HAP-1 (cell line): ENCODE measurements at regions not wholly inside any gene's neighbourhood (a gene's known extent, or its start where the extent isn't known, plus 50 kb on each side); places are given as distances from the start of the nearest gene placed in this dataset.

Experiments used
- DNase-seq, 2 experiments: peaks; one replicate each; pipeline ENCODE4 v3.0.0-alpha.2; 2016 to 2020; ENCODE audit warnings: low spot score in 2 of 2
- H3K27me3 ChIP-seq: fragments of 250-450 bp; sonication (Bioruptor Pico); 2 replicates; pipeline ENCODE4 v1.5.1; 2020; ENCODE audit warnings: low read depth, mild to moderate bottlenecking, moderate library complexity
- H3K36me3 ChIP-seq: fragments of 250-450 bp; sonication (Bioruptor Pico); replicated peaks from 2 replicates; pipeline ENCODE4 v1.5.1; 2020; ENCODE audit warnings: mild to moderate bottlenecking
- H3K4me1 ChIP-seq: fragments of 250-450 bp; sonication (Bioruptor Pico); 2 replicates; pipeline ENCODE4 v1.5.1; 2020; ENCODE audit warnings: mild to moderate bottlenecking
- H3K4me3 ChIP-seq: fragments of 250-450 bp; sonication (Bioruptor Pico); 2 replicates; pipeline ENCODE4 v1.5.1; 2020; ENCODE audit warnings: mild to moderate bottlenecking, moderate library complexity
- H3K9me3 ChIP-seq: fragments of 250-450 bp; sonication (Bioruptor Pico); 2 replicates; pipeline ENCODE4 v1.5.1; 2020; ENCODE audit warnings: mild to moderate bottlenecking, moderate library complexity
- in situ Hi-C: fragments of 300-500 bp; cut with MboI; formaldehyde crosslinking; loops from 3 replicates; pipeline ENCODE4 v1.14.3; 2020; ENCODE audit warnings: low sequenced_read_pairs, inconsistent platforms, mixed read lengths

- no peak overlapping the region for H3K4me3 ChIP-seq
- H3K4me1 ChIP-seq, result peaks cover 13% of the 10 kb centered on the region
- no peaks in the 10 kb centered on the region for H3K27me3 ChIP-seq
- peak; percentile 70 to 93 for DNase-seq
- H3K36me3 ChIP-seq, result no peaks in the 10 kb centered on the region
- no peaks in the 10 kb centered on the region for H3K9me3 ChIP-seq
- in situ Hi-C loops, result loop anchor here (25.0 kb wide), 3 partner anchors 179 to 554 kb away; no protein-coding TSS in a partner anchor
Measured at GRCh38 chr3:17841190-17841828, 98.9 kb upstream of the TBC1D5 start.

DNA sequence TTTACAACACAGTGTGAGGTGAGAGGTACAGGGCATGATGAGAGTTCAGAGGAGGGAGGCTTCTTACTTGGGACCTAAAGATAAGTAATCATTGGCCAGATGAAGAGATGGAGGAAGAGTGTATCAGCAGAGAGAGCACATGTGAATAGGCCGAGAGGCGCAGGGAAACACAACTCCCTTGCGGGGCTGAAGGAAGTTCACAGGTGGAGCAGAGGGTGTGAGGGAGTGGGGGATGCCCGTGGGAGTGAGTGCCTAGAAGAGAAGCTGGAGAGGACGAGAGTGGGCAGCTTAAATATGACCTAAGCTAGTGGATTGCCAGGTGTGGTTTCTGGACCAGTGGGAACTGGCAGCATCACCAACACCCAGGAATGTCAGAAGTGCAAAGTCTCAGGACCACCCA, 98.2 kb upstream of the TBC1D5 start:
- Histone ChIP-seq H3K36me3 (no peaks in the 10 kb centered on the region), H3K4me1 (peaks cover 13% of the 10 kb centered on the region), H3K9me3 (no peaks in the 10 kb centered on the region), H3K4me3 (no peak overlapping the region), H3K27me3 (no peaks in the 10 kb centered on the region)
- no peak for DNase-seq
- in situ Hi-C loops, result loop anchor here (25.0 kb wide), 3 partner anchors 178 to 553 kb away; no protein-coding TSS in a partner anchor

GRCh38 chr3:17840126-17840525, 97.7 kb upstream of the TBC1D5 start:
- Histone ChIP-seq H3K4me1 (peaks cover 13% of the 10 kb centered on the region), H3K4me3 (no peak overlapping the region), H3K36me3 (no peaks in the 10 kb centered on the region), H3K9me3 (no peaks in the 10 kb centered on the region), H3K27me3 (no peaks in the 10 kb centered on the region)
- in situ Hi-C loops, result loop anchor here (25.0 kb wide), 3 partner anchors 178 to 553 kb away; no protein-coding TSS in a partner anchor
- no peak for DNase-seq

DNA sequence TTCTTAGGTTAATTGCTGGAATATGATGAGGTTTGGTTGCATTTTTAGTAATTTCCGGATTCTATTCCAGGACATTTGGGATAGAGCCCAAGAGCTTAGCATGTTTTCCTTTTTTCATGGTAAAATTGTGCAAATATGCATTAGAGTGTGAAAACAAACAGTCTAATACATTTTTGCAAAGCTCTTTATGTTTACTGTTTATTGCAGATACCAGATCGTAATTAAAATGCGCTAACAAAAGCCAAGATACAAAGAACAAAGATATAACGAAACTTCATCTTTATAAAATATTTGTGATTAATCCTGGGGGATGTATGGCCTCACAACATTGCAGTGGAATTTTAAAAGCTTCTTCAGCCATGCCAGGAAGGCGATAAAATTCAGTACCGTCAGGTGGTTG, 94.5 kb upstream of the TBC1D5 start:
- Histone ChIP-seq H3K36me3 (no peaks in the 10 kb centered on the region), H3K27me3 (no peaks in the 10 kb centered on the region), H3K4me3 (no peak overlapping the region), H3K4me1 (peaks cover 13% of the 10 kb centered on the region), H3K9me3 (no peaks in the 10 kb centered on the region)
- peak in 1 of 2 experiments; percentile 11 for DNase-seq
- in situ Hi-C loops, result loop anchor here (25.0 kb wide), 3 partner anchors 175 to 550 kb away; no protein-coding TSS in a partner anchor

GRCh38 chr3:17836092-17836491, 93.7 kb upstream of the TBC1D5 start:
- DNase-seq, result no peak
- in situ Hi-C loops, result loop anchor here (25.0 kb wide), 3 partner anchors 174 to 549 kb away; no protein-coding TSS in a partner anchor
- no peaks in the 10 kb centered on the region for H3K27me3 ChIP-seq
- H3K36me3 ChIP-seq, result no peaks in the 10 kb centered on the region
- no peaks in the 10 kb centered on the region for H3K9me3 ChIP-seq
- H3K4me3 ChIP-seq, result no peak overlapping the region
- H3K4me1 ChIP-seq, result peaks cover 13% of the 10 kb centered on the region

DNA sequence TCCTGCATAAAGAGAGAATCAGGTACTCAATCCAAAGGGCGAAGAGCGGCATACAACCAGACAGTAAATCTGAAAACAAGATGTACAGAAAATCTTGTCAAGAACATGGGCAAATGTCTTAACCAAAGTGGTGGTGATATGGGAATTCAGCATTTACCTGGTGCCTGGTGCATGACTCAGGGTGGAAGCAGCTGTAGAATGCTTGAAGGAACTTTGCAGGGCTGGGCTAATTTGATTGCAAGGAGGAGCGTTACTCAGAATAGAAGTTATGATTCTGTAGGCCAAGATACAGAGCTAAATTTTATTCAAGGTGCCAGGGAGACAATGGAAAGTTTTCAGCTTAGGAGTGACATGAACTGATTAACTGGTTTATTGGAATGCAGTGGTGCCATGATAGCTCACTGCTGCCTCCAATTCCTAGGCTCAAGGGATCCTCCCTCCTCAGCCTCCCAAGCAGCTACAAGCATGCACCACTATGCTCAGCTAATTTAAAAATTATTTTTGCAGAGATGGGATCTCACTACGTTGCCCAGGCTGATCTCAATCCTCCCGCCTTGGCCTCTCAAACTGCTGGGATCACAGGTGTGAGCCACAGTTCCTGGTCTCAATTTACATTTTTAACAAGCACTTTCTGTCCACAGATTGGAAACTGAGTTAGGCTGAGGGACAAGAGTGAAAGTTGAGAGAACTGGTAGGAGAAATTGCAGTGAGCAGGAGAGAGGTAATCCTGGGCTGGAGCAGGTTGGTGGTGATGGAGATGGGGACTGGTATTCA, 91.5 kb upstream of the TBC1D5 start:
- H3K4me1 ChIP-seq, result peaks cover 13% of the 10 kb centered on the region
- no peaks in the 10 kb centered on the region for H3K36me3 ChIP-seq
- in situ Hi-C loops, result loop anchor here (25.0 kb wide), 3 partner anchors 172 to 547 kb away; no protein-coding TSS in a partner anchor
- no peak for DNase-seq
- H3K27me3 ChIP-seq, result no peaks in the 10 kb centered on the region
- no peaks in the 10 kb centered on the region for H3K9me3 ChIP-seq
- H3K4me3 ChIP-seq, result no peak overlapping the region

- Histone ChIP-seq H3K4me3 (no peak overlapping the region), H3K36me3 (no peaks in the 10 kb centered on the region), H3K9me3 (no peaks in the 10 kb centered on the region), H3K27me3 (no peaks in the 10 kb centered on the region), H3K4me1 (peaks cover 13% of the 10 kb centered on the region)
- no peak for DNase-seq
- in situ Hi-C loops, result loop anchor here (25.0 kb wide), 3 partner anchors 170 to 545 kb away; no protein-coding TSS in a partner anchor
Measured at GRCh38 chr3:17832016-17832415, 89.6 kb upstream of the TBC1D5 start.

GRCh38 chr3:17831366-17831765, 88.9 kb upstream of the TBC1D5 start:
- Histone ChIP-seq H3K36me3 (no peaks in the 10 kb centered on the region), H3K4me1 (peaks cover 6% of the 10 kb centered on the region), H3K9me3 (no peaks in the 10 kb centered on the region), H3K27me3 (no peaks in the 10 kb centered on the region), H3K4me3 (no peak overlapping the region)
- in situ Hi-C loops, result loop anchor here (25.0 kb wide), 3 partner anchors 169 to 544 kb away; no protein-coding TSS in a partner anchor
- no peak for DNase-seq

- peaks cover 5% of the 10 kb centered on the region for H3K4me1 ChIP-seq
- DNase-seq, result no peak
- no peaks in the 10 kb centered on the region for H3K36me3 ChIP-seq
- H3K4me3 ChIP-seq, result no peak overlapping the region
- H3K27me3 ChIP-seq, result no peaks in the 10 kb centered on the region
- no peaks in the 10 kb centered on the region for H3K9me3 ChIP-seq
- in situ Hi-C loops, result loop anchor here (25.0 kb wide), 3 partner anchors 168 to 543 kb away; no protein-coding TSS in a partner anchor
Measured at GRCh38 chr3:17830788-17831187, 88.4 kb upstream of the TBC1D5 start.

GRCh38 chr3:17828388-17828787, 86.0 kb upstream of the TBC1D5 start:
- in situ Hi-C loops, result loop anchor here (25.0 kb wide), 3 partner anchors 166 to 541 kb away; no protein-coding TSS in a partner anchor

GRCh38 chr3:17825298-17825697, 82.9 kb upstream of the TBC1D5 start:
- DNase-seq, result no peak
- in situ Hi-C loops, result loop anchor here (25.0 kb wide), 3 partner anchors 163 to 538 kb away; no protein-coding TSS in a partner anchor
- H3K4me1 ChIP-seq, result peaks cover 5% of the 10 kb centered on the region

More at GRCh38 chr3:17828388-17828787, 86.0 kb upstream of the TBC1D5 start:
- no peak for DNase-seq
- Histone ChIP-seq H3K36me3 (no peaks in the 10 kb centered on the region), H3K9me3 (no peaks in the 10 kb centered on the region), H3K4me1 (peaks cover 5% of the 10 kb centered on the region), H3K27me3 (no peaks in the 10 kb centered on the region), H3K4me3 (no peak overlapping the region)

DNA sequence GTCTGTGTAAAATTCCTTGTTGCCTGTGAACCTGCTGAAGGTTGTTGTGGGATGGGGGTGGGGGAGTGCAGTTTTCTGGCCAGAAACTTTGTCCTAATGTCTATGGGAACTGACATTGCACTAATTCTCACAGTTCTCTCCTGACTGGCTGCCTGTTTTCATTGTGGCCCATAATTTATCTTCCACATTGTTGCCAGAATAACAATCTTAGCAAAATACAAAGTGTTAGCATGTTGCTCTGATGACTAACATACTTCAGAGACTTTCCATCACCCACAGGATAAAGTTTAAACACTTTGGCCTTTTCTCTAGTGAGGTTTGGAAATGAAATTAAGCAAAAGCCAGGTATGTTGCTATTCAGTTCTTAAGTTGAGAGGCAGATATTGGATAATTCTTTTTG, 81.4 kb upstream of the TBC1D5 start:
- Histone ChIP-seq H3K27me3 (no peaks in the 10 kb centered on the region), H3K36me3 (no peaks in the 10 kb centered on the region), H3K4me3 (no peak overlapping the region), H3K9me3 (no peaks in the 10 kb centered on the region), H3K4me1 (peaks cover 5% of the 10 kb centered on the region)
- no peak for DNase-seq
- in situ Hi-C loops, result no loop called here

More at GRCh38 chr3:17825298-17825697, 82.9 kb upstream of the TBC1D5 start:
- no peaks in the 10 kb centered on the region for H3K36me3 ChIP-seq
- H3K9me3 ChIP-seq, result no peaks in the 10 kb centered on the region
- H3K27me3 ChIP-seq, result no peaks in the 10 kb centered on the region
- no peak overlapping the region for H3K4me3 ChIP-seq

DNA sequence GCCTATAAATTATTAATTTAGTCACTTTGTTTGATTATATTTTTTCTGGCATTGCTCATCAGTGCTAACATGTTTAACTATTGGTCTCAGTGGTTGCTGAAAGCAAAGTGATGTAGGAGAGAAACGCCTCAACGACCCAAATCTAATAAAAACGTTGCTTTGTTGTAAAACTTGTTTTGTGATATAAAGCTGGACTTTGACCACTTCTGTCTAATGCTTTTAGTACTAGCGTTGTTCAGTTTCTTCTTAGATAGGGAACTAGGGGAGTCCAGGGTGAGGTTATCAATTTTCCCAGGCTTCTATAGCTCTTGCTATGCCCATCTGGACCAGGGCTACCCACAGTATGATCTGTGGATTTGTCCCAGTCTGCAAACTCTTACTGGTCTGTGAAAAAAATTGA, 80.6 kb upstream of the TBC1D5 start:
- H3K27me3 ChIP-seq, result no peaks in the 10 kb centered on the region
- no peaks in the 10 kb centered on the region for H3K4me1 ChIP-seq
- no peaks in the 10 kb centered on the region; the same call in 1 of the 2 replicates for H3K9me3 ChIP-seq
- H3K4me3 ChIP-seq, result no peak overlapping the region
- in situ Hi-C loops, result no loop called here
- DNase-seq, result no peak
- H3K36me3 ChIP-seq, result no peaks in the 10 kb centered on the region

DNA sequence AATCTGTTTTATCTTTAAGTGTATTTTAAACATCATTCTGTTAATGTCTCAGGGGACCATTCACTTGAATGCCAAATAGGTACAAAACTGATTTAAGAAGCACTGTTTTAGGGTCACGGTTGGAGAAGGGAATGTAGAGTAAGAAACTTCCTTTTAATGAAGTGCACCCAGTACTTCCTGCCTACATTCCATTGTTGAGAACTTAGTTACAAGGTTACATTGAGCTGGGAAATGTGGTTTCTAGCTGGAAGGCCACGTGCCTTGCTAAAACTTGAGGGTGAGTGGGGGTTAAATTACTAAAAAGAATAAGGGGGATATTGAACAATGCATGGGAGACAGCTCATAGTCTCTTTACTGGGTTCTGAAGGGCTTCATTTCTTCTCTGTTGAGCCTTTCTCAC, 78.3 kb upstream of the TBC1D5 start:
- no peaks in the 10 kb centered on the region for H3K36me3 ChIP-seq
- no peaks in the 10 kb centered on the region for H3K4me1 ChIP-seq
- no peaks in the 10 kb centered on the region for H3K27me3 ChIP-seq
- H3K4me3 ChIP-seq, result no peak overlapping the region
- H3K9me3 ChIP-seq, result no peaks in the 10 kb centered on the region; the same call in 1 of the 2 replicates
- in situ Hi-C loops, result no loop called here
- DNase-seq, result no peak
